ENCODE measurements at regions not wholly inside any gene's neighbourhood (a gene's known extent, or its start where the extent isn't known, plus 50 kb on each side); places are given as distances from the start of the nearest gene placed in this dataset.
A peak's percentile ranks its signal among the peaks of the same experiment; 100 is the strongest.
"Not testable (repeated sequence)": the region's sequence is repeated elsewhere in the genome, so short reads cannot be mapped to it uniquely, and the experiment has no call there.

- DNase-seq, result no peak
These were observed 459.4 kb upstream of the CBLB start for GRCh38 chr3:106328224-106328623.

- DNase-seq, result no peak
These were observed 460.7 kb upstream of the CBLB start for GRCh38 chr3:106329521-106329920.

- DNase-seq, result no peak
These were observed 462.8 kb upstream of the CBLB start for GRCh38 chr3:106331636-106332035.

- DNase-seq, result no peak
These were observed 463.3 kb upstream of the CBLB start for GRCh38 chr3:106332129-106332528.

- peak; percentile 37 for DNase-seq
These were observed 464.1 kb upstream of the CBLB start for GRCh38 chr3:106332884-106333283.

- DNase-seq, result peak; percentile 68
These were observed 465.3 kb upstream of the CBLB start for GRCh38 chr3:106333911-106334618.

GRCh38 chr3:106336619-106337018, 467.8 kb upstream of the CBLB start:
- no peak for DNase-seq

- DNase-seq, result no peak
These were observed 468.3 kb upstream of the CBLB start for GRCh38 chr3:106337116-106337515.

- no peak for DNase-seq
These were observed 469.9 kb upstream of the CBLB start for GRCh38 chr3:106338582-106339214.

GRCh38 chr3:106339551-106339950, 470.7 kb upstream of the CBLB start:
- DNase-seq, result no peak

GRCh38 chr3:106341087-106341486, 472.3 kb upstream of the CBLB start:
- no peak for DNase-seq

GRCh38 chr3:106341586-106342162, 472.9 kb upstream of the CBLB start:
- no peak for DNase-seq

GRCh38 chr3:106342386-106342785, 473.6 kb upstream of the CBLB start:
- no peak for DNase-seq

GRCh38 chr3:106343811-106344210, 475.0 kb upstream of the CBLB start:
- DNase-seq, result no peak

GRCh38 chr3:106345353-106346027, 476.7 kb upstream of the CBLB start:
- peak; percentile 100 for DNase-seq

GRCh38 chr3:106347350-106347749, 478.5 kb upstream of the CBLB start:
- no peak for DNase-seq

- peak; percentile 75 for DNase-seq
These were observed 479.4 kb upstream of the CBLB start for GRCh38 chr3:106348139-106348690.

GRCh38 chr3:106349191-106349881, 480.5 kb upstream of the CBLB start:
- no peak for DNase-seq

- no peak for DNase-seq
These were observed 487.1 kb upstream of the CBLB start for GRCh38 chr3:106355873-106356272.

- DNase-seq, result no peak
These were observed 490.9 kb upstream of the CBLB start for GRCh38 chr3:106359692-106360091.

- DNase-seq, result not testable (repeated sequence)
These were observed 492.1 kb upstream of the CBLB start for GRCh38 chr3:106360901-106361300.

- DNase-seq, result no peak
These were observed 495.7 kb upstream of the CBLB start for GRCh38 chr3:106364477-106364876.
